Gastroesophageal sphincter (tissue), 3 donors: ENCODE measurements at regions not wholly inside any gene's neighbourhood (a gene's known extent, or its start where the extent isn't known, plus 50 kb on each side); places are given as distances from the start of the nearest gene placed in this dataset.

Source experiments
- CTCF ChIP-seq, 4 experiments: fragments of 200-600 bp in 2 of 4; fragments of 450-650 bp in 2 of 4; sonication (generic) in 1 of 4; IDR thresholded peaks; one replicate each; pipeline ENCODE4 v1.5.1; 2017 to 2019; ENCODE audit warnings: antibody characterized with exemption in 4 of 4, mild to moderate bottlenecking in 2 of 4, moderate library complexity in 2 of 4
- POLR2AphosphoS5 ChIP-seq: sonication (generic); formaldehyde crosslinking; IDR thresholded peaks from one replicate; pipeline ENCODE4 v1.6.1; 2017; ENCODE audit warnings: antibody characterized with exemption

DNA sequence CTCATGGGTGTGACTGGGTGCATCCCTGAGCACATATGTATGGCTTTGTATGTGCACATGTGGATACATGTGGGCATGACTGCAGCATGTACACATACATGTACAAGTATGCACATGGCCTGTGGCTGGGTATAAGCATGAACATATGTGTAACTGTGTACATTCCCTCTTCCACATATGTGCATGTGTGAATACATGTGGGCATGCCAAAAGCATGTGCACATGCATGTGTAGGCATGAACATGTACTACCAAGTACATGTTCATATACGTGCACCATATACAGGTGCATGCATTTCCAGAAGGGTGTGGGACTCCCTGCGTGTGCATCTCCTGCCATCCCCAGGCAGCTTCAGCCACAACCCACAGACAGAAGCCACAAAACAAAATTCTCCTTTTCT lies 208.2 kb downstream of the MN1 start:
- TF ChIP-seq CTCF (IDR thresholded peaks at IDR 0.05), result no peak
- no peak for TF ChIP-seq POLR2AphosphoS5
